Mesenchymal stem cell (in vitro differentiated cells and primary cell): ENCODE measurements at regions not wholly inside any gene's neighbourhood (a gene's known extent, or its start where the extent isn't known, plus 50 kb on each side); places are given as distances from the start of the nearest gene placed in this dataset.

Experiments used
- DNase-seq: peaks from one replicate; pipeline ENCODE4 v3.0.0-alpha.2; 2013
- H2AFZ ChIP-seq: one replicate; pipeline ENCODE4 v1.6.1; 2013; ENCODE audit warnings: low read depth, mild to moderate bottlenecking, control low read depth, inconsistent platforms, low read length, moderate library complexity
- H2AK5ac ChIP-seq: 2 replicates; pipeline ENCODE4 v1.6.1; 2013; ENCODE audit warnings: low read length, moderate library complexity, mild to moderate bottlenecking, inconsistent platforms; ENCODE audit not compliant: severe bottlenecking
- H2BK120ac ChIP-seq: one replicate; pipeline ENCODE4 v1.6.1; 2013; ENCODE audit warnings: low read depth, mild to moderate bottlenecking, inconsistent platforms, low read length, moderate library complexity
- H2BK12ac ChIP-seq, 2 experiments: one replicate each; pipeline ENCODE4 v1.6.1; 2013; ENCODE audit warnings: inconsistent platforms in 2 of 2, low read length in 2 of 2, mild to moderate bottlenecking in 2 of 2, moderate library complexity in 2 of 2, control low read depth in 1 of 2
- H2BK15ac ChIP-seq: one replicate; pipeline ENCODE4 v1.6.1; 2013; ENCODE audit warnings: mild to moderate bottlenecking, low read depth, inconsistent platforms; ENCODE audit not compliant: poor library complexity, severe bottlenecking
- H2BK5ac ChIP-seq: 2 replicates; pipeline ENCODE4 v1.6.1; 2013; ENCODE audit warnings: low read depth, mild to moderate bottlenecking, low read length, control low read depth, inconsistent platforms; ENCODE audit not compliant: poor library complexity, severe bottlenecking
- H3K14ac ChIP-seq, 2 experiments: one replicate each; pipeline ENCODE4 v1.6.1; 2013; ENCODE audit warnings: inconsistent platforms in 2 of 2, low read length in 2 of 2, control low read depth in 1 of 2, mild to moderate bottlenecking in 1 of 2, moderate library complexity in 1 of 2
- H3K18ac ChIP-seq, 2 experiments: one replicate each; pipeline ENCODE4 v1.6.1; 2013; ENCODE audit warnings: inconsistent platforms in 2 of 2, low read length in 2 of 2, control low read depth in 1 of 2, low read depth in 1 of 2, mild to moderate bottlenecking in 1 of 2
- H3K23ac ChIP-seq, 2 experiments: one replicate each; pipeline ENCODE4 v1.6.1; 2013; ENCODE audit warnings: inconsistent platforms in 2 of 2, low read length in 2 of 2, mild to moderate bottlenecking in 2 of 2, moderate library complexity in 2 of 2, control low read depth in 1 of 2
- H3K27ac ChIP-seq: 2 replicates; pipeline ENCODE4 v1.5.1; 2013; ENCODE audit warnings: mild to moderate bottlenecking, moderate library complexity, low read length, control low read depth, inconsistent platforms; ENCODE audit not compliant: poor library complexity, severe bottlenecking
- H3K27me3 ChIP-seq, 2 experiments: 2 replicates each; pipeline versions ENCODE4 v1.6.1 to v1.7.0; 2013; ENCODE audit warnings: low read length in 2 of 2, mild to moderate bottlenecking in 2 of 2, moderate library complexity in 2 of 2, control low read depth in 1 of 2, inconsistent platforms in 1 of 2; ENCODE audit not compliant: control insufficient read depth in 1 of 2, insufficient read depth in 1 of 2
- H3K36me3 ChIP-seq, 2 experiments: 2 replicates each; pipeline versions ENCODE4 v1.6.1 to v1.7.0; 2013; ENCODE audit warnings: low read length in 2 of 2, control low read depth in 1 of 2, inconsistent platforms in 1 of 2, low read depth in 1 of 2, mild to moderate bottlenecking in 1 of 2; ENCODE audit not compliant: insufficient read depth in 2 of 2, control insufficient read depth in 1 of 2
- H3K4ac ChIP-seq, 2 experiments: one replicate each; pipeline ENCODE4 v1.6.1; 2013; ENCODE audit warnings: inconsistent platforms in 2 of 2, low read length in 2 of 2, mild to moderate bottlenecking in 2 of 2, moderate library complexity in 2 of 2, control low read depth in 1 of 2, low read depth in 1 of 2
- H3K4me1 ChIP-seq: 2 replicates; pipeline ENCODE4 v1.6.1; 2013; ENCODE audit warnings: low read depth, low read length, control low read depth; ENCODE audit not compliant: control insufficient read depth, insufficient read depth
- H3K4me2 ChIP-seq: 2 replicates; pipeline ENCODE4 v1.6.1; 2013; ENCODE audit warnings: low read length, mild to moderate bottlenecking, inconsistent platforms; ENCODE audit not compliant: poor library complexity, severe bottlenecking
- H3K4me3 ChIP-seq, 2 experiments: 2 replicates each; pipeline versions ENCODE4 v1.5.1 to v1.7.0; 2013; ENCODE audit warnings: low read length in 2 of 2, mild to moderate bottlenecking in 2 of 2, control low read depth in 1 of 2, low read depth in 1 of 2; ENCODE audit not compliant: insufficient read depth in 1 of 2
- H3K79me1 ChIP-seq: replicated peaks from 2 replicates; pipeline ENCODE4 v1.6.1; 2013; ENCODE audit warnings: mild to moderate bottlenecking, control low read depth, low read length, inconsistent platforms; ENCODE audit not compliant: poor library complexity, severe bottlenecking
- H3K9ac ChIP-seq: 2 replicates; pipeline ENCODE4 v1.7.0; 2013; ENCODE audit warnings: mild to moderate bottlenecking, low read length, moderate library complexity
- H3K9me3 ChIP-seq: 2 replicates; pipeline ENCODE4 v1.7.0; 2013; ENCODE audit warnings: mild to moderate bottlenecking, low read length; ENCODE audit not compliant: control insufficient read depth
- H4K8ac ChIP-seq: one replicate; pipeline ENCODE4 v1.6.1; 2013; ENCODE audit warnings: inconsistent platforms, mild to moderate bottlenecking, low read length, moderate library complexity
- H4K91ac ChIP-seq: one replicate; pipeline ENCODE4 v1.6.1; 2013; ENCODE audit warnings: mild to moderate bottlenecking, low read length, inconsistent platforms
- WGBS: methylation state at CpG from one replicate; pipeline ENCODE4 v1.1.7; 2013; ENCODE audit warnings: mixed read lengths; 5-methylcytosine and 5-hydroxymethylcytosine counted together

DNA sequence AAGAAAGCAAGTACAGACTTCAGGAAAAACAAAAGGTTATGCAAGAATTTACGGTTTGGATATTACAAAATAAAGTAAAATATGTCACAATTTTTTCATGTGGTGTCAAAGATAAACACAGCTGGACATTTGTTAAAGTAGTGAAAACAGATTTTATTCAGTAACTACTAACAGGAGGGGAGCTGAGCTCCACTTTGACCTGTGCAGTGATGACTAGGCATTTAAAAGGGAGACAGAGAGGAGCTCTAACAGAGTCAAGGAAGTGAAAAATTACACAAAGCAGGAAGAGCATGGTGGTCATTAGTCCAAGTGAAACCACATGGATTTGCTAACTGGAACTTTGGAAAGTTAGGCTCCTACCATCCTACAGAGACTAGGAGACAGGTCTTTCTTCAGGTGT is 263.6 kb upstream of the PCSK5 start:
- Histone ChIP-seq H3K79me1 (no peaks in the 10 kb centered on the region), H2BK120ac (no peak overlapping the region), H2AK5ac (no peak overlapping the region), H3K23ac (no peak overlapping the region), H2AFZ (no peak overlapping the region), H3K4me1 (no peaks in the 10 kb centered on the region), H2BK5ac (no peak overlapping the region), H2BK12ac (no peak overlapping the region), H3K4ac (no peak overlapping the region), H3K14ac (no peak overlapping the region), H3K4me3 (no peak overlapping the region), H3K36me3 (no peaks in the 10 kb centered on the region), H3K9me3 (no peaks in the 10 kb centered on the region), H3K9ac (no peak overlapping the region), H2BK15ac (no peak overlapping the region), H4K91ac (no peak overlapping the region), H3K4me2 (no peak overlapping the region), H3K27ac (no peak overlapping the region), H3K27me3 (no peaks in the 10 kb centered on the region), H3K18ac (no peak overlapping the region), H4K8ac (no peak overlapping the region)
- WGBS, result no CpG with 5 or more reads among the region's 1 CpG
- DNase-seq, result no peak

DNA sequence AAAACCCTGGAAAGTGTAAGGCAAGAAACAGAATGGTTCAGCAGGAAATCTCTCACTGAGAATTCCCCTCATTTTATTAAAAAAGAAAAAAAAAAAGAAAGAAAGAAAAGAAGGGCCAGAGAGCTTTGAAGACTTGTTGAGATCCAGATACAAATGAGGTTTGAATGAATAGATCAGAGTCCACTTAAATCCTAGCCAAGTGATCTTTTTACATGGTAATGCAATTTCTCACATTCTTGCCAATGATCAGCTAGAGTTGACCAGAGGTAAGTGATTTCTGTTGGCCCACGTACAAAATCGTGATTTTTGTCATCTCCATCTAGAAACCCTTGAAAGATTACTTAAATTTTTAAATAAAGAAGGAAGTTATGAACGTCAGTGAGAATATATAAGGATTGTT is 261.5 kb upstream of the PCSK5 start:
- Histone ChIP-seq H4K91ac (no peak overlapping the region), H3K9ac (no peak overlapping the region), H3K4me2 (no peak overlapping the region), H3K9me3 (no peaks in the 10 kb centered on the region), H3K14ac (no peak overlapping the region), H3K27me3 (no peaks in the 10 kb centered on the region), H2AFZ (no peak overlapping the region), H3K79me1 (no peaks in the 10 kb centered on the region), H3K4me1 (no peaks in the 10 kb centered on the region), H3K36me3 (no peaks in the 10 kb centered on the region), H3K4ac (no peak overlapping the region), H3K18ac (no peak overlapping the region), H2BK12ac (no peak overlapping the region), H3K27ac (no peak overlapping the region), H3K4me3 (no peak overlapping the region), H4K8ac (no peak overlapping the region), H2AK5ac (no peak overlapping the region), H2BK5ac (no peak overlapping the region), H2BK120ac (no peak overlapping the region), H3K23ac (no peak overlapping the region), H2BK15ac (no peak overlapping the region)
- no peak for DNase-seq
- 58% methylated on average over 1 of the region's 3 CpGs for WGBS

DNA sequence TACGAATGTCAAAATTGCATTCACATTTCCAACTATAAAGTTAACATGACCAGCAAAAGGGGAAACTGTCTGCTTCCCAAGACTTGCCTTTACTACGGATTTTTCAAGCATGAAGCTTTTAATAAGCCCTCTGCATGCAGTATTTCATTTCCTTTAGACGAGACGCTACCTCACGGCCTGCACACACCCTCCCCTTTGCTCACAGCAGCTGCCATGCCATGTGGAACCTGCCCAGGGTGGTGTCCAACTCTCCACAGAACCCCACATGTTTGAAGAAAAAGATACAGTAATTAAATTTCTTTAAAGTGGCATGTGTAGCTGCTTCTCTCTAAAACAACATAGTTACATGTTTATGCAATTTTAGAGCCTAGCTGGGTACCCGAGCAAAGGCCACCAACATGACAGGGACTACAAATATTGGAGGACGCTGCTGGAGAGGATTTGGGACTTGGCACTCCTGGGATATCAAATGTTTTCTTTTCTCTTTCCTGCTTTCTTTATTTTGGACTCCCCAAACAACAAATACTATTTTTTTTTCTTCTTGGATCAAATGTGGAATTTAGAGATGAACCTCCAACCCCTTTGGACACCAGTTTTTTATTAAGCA is 256.9 kb upstream of the PCSK5 start:
- WGBS, result 71% methylated on average over 5 of the region's 7 CpGs

DNA sequence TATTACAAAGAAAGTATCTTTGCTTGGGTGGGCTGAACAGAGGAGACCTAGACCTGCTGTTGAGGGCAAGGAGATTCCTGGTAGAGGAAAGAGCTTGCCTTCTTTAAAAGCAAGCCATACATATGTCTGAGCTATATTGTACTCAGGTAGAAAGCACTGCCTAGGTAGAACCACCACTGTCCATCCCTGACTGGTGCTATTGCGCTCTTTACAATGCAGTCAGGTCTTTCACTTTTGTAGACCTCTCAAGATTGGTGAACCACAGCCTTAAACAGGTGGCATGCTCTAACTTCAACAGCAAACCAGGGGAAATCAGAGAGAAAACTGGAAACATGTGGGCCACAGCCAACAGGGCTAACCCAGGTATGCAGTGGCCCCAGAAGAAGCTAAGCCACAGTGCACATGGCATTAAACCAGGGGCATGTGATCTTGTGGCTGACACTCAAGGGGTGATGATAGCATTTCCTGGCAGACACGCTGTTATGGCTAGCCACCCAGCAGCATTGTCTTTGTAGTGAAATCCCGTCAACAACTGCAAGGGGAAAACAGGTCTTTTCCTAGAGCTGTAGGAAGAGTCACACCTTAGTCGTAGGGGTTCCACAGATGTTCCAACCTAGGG is 253.9 kb upstream of the PCSK5 start:
- H3K27ac ChIP-seq, result no peak overlapping the region
- no peak overlapping the region for H3K4me2 ChIP-seq
- no peak overlapping the region for H3K4ac ChIP-seq
- H2BK5ac ChIP-seq, result no peak overlapping the region
- WGBS, result 69% methylated on average over 4 of the region's 4 CpGs
- H3K9ac ChIP-seq, result no peak overlapping the region
- H3K4me1 ChIP-seq, result no peaks in the 10 kb centered on the region
- H2AK5ac ChIP-seq, result no peak overlapping the region
- DNase-seq, result no peak
- no peak overlapping the region for H3K18ac ChIP-seq
- H4K8ac ChIP-seq, result no peak overlapping the region
- no peaks in the 10 kb centered on the region for H3K27me3 ChIP-seq
- no peak overlapping the region for H2BK15ac ChIP-seq
- no peak overlapping the region for H4K91ac ChIP-seq
- no peak overlapping the region for H2AFZ ChIP-seq
- H3K79me1 ChIP-seq, result no peaks in the 10 kb centered on the region
- H3K36me3 ChIP-seq, result no peaks in the 10 kb centered on the region
- no peak overlapping the region for H3K23ac ChIP-seq
- H2BK12ac ChIP-seq, result no peak overlapping the region
- no peak overlapping the region for H3K14ac ChIP-seq
- no peaks in the 10 kb centered on the region for H3K9me3 ChIP-seq
- no peak overlapping the region for H2BK120ac ChIP-seq
- no peak overlapping the region for H3K4me3 ChIP-seq

More for the DNA sequence above, 256.9 kb upstream of the PCSK5 start:
- H2AK5ac ChIP-seq, result no peak overlapping the region
- H4K91ac ChIP-seq, result no peak overlapping the region
- H3K27ac ChIP-seq, result no peak overlapping the region
- H2AFZ ChIP-seq, result no peak overlapping the region
- H3K4me3 ChIP-seq, result no peak overlapping the region
- H3K36me3 ChIP-seq, result no peaks in the 10 kb centered on the region
- no peaks in the 10 kb centered on the region for H3K9me3 ChIP-seq
- H2BK120ac ChIP-seq, result no peak overlapping the region
- no peaks in the 10 kb centered on the region for H3K4me1 ChIP-seq
- no peak overlapping the region for H3K4me2 ChIP-seq
- H2BK5ac ChIP-seq, result no peak overlapping the region
- no peaks in the 10 kb centered on the region for H3K27me3 ChIP-seq
- no peak overlapping the region for H2BK12ac ChIP-seq
- no peak overlapping the region for H3K14ac ChIP-seq
- H3K18ac ChIP-seq, result no peak overlapping the region
- no peaks in the 10 kb centered on the region for H3K79me1 ChIP-seq
- H2BK15ac ChIP-seq, result no peak overlapping the region
- DNase-seq, result no peak
- no peak overlapping the region for H4K8ac ChIP-seq
- no peak overlapping the region for H3K4ac ChIP-seq
- no peak overlapping the region for H3K9ac ChIP-seq
- H3K23ac ChIP-seq, result no peak overlapping the region
